ENCODE measurements at regions not wholly inside any gene's neighbourhood (a gene's known extent, or its start where the extent isn't known, plus 50 kb on each side); places are given as distances from the start of the nearest gene placed in this dataset.

DNA sequence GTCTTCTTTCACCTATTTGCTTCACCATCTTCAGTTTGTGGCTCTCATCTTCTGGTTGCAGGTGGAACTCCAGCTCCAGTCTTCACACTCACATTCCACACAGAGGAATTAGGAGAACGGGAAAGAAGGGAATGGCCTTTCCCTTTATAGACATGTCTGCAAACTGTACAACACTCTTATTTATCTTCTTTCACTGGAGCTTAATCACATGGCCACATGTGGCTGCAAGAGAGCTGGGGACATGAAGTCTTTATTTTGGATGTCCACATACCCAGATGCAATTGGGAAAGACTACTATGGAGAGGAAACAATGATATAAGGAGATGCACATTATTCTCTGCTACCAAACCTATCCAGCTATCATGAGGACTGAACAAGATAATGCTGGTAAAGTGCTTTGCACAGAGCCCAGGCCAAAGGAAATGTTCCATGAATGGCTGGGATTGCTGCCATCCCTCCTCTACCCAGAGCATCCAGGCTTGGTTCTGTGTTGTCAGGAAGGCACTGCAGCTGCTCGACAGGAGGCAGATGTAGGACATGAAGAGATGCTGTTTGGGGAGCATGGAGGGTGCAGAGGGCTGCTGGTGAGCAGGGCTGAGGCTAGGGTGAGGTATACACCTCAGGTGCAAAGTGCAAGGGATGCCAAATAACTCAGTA, 183.8 kb upstream of the TBX20 start:
- no peak for DNase-seq

DNA sequence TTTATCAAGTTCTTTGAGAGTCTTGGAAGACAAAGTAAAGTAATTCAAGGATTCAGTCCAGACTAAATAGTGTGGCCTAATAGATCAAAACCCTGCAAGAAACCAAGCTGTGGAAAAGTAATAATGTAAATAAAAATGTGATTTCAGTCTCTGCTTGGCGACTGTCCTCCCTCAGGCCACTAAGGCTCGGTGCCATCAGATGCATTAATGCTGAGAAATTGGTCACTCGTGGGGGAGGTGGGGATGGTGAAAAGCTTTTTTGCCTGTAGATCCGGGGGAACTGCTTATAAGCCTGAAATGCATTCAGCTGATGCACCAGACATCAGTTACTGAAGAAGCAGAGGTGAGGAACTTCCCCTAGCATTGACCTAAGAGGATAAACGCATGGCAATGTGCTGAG, 182.6 kb upstream of the TBX20 start:
- no peak for DNase-seq

DNA sequence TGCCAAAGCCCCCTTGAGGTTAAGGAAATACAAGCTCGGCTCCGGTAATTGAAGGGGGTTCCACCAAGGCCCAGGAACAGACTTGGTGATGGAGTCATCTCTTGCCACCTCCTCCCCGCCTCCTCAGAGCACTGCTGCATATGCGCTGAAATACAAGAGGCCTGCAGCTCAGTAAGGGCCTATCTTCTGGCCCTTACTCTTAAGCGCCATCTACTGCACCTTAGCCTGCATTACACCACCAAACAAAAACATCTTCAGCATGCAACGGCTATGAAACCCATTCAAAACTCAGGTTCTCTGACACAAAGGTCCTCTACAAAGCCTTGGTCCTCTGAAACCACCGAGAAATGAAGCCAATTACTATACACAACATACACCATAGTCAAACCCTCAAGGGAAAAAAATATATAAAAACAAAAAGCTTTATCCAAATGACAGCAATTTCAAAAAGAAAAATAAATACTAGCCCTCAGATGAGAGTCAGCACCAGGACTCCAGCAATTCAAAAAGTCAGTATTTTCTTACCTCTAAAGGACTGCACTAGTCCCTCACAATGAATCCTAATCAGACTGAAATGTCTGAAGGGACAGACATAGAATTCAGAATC, 176.8 kb upstream of the TBX20 start:
- peak; percentile 38 for DNase-seq

DNA sequence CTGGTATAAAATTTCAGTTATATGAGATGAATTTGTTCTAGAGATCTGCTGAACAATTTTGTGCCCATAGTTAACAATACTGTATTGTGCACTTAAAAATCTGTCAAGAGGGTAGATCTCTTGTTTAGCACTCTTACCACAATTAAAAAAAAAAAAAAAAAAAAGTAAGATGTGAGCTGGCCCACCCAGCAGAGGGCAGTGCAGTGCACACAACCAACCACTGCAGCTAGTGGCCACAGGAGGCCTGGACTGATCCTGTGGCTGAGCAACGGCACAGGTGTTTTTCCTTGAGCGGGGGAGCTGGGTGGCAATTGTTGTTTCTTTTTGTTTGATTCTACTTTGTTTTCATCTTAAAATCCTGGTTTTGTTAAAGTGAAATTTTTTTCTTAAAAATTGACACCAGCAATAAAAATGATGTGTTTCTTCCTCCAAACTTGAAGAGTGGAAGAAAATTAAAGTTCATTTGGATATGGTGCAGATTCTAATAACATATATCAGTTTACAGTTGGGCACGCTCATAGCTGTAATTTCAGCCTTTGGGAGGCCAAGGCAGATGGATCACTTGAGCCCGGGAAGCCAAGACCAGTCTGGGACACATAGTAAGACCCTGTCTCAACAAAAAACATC, 171.1 kb upstream of the TBX20 start:
- DNase-seq = peak; percentile 64

DNA sequence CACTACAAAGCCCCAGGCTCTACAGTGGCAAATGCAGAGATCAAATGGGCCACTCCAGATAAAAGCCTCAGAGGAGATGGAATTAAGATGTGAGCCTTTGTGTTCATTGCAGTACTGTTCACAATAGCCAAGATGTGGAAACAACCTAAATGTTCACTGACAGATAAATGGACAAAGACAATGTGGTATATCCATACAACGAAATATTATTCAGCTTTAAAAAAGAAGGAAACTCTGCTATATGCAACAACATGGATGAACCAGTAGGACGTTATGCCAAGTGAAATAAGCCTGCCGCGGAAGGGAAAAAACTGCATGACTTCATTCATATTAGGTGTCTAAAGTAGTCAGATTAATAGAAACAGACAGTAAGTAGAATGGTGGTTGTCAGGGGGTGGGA, 170.5 kb upstream of the TBX20 start:
- DNase-seq = no peak

DNA sequence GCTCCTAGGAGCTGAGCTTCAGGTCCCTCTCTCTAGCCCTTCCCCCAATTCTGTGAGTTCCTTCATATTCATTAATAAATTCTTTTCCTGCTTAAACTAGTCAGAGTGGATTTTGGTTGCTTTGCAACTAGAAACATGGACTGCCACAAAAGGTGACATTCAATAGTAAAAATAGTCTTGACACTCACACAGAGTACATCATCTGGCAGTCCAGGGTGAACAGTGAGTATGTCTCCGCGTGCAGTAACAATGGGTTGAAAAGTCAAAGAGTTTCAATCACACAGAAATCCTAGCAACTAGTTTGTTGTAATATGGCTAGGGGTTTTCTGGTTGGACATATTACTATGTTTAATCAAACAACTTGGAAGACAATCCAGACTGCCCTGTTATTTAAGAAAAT, 168.8 kb upstream of the TBX20 start:
- no peak for DNase-seq

DNA sequence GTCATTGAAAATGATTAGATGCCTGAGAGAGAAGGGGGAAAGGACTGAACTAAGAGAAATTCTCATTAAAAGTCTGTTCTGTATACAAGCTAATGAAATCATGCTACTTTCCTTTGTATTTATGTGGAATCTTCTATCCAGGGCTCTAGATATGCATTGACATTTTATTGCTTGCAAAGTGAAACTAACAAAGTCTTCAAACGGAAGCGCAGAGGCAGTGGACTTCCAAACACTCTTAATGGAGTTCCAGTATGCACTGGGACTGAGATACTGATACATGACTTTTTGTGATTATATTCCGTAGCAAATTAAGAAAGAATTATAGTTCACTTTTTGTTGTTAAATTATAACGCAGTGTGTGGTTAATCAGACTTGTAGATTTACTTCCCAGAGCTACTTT, 166.8 kb upstream of the TBX20 start:
- DNase-seq = no peak

DNA sequence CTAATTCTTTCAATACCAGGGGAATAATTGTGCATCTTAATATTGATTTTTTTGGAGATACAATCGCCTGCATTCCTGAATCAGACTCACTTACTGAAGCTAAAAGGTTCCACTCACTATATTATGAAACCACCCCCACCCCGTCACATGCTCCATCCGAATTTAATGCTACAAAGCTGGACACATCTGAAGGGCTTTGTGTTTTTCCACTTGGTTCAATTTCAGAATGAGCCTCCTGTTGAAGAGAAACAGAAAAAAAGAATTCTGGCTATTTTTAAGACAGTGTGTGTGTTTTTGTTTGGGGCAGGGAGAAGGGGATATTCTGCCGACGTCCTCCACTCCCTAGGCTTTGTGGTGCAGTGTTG, 165.5 kb upstream of the TBX20 start:
- no peak for DNase-seq

DNA sequence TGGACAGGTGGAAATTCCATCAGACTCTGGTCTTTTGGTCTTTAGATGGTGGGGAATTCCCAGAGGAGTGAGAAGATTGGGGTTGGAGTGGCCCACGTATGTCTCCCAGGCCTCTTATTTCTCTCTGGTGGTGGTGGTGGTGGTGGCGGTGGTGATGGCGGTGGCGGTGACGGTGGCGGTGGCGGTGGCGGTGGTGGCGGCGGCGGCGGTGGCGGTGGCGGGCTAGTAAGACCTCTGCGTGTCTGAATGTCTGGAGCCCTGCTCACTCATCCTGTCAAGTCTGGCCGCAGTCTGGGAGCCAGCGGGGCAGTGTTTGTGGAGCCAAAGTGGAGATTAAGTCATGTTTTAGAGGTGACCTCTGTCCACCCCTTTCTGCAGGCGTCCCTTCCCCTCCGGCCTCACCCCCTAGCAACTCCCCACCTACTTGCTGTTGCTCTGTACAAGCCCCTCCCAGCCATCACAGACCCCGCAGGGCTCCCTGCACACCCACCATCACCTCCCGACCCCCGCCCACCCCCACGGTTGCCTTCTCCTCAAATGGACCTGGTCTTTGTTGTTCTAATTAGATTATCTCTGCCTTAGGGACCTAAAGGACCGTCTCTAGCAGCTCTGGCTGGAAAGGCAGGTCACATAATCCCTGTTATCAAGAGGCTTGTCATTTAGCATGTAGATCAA, 165.0 kb upstream of the TBX20 start:
- DNase-seq = no peak

DNA sequence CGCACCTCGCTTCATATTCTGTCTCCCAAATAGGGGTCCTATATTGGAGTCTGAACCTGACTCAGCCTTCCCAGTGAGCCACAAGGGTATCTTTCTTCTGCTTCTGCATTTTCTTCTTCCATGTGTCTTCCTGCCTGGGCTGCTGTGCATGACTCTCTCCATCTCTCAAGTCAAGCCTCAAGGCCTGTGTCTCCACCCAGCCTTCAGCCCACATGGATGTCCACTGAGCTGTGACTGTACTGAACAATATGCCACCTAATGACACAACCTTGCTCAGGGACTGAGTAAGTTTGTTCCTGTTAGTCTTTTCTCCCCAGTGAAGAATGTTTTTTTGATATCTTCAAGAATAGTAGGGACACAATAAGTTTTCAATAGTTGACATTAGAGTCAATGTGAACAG, 162.7 kb upstream of the TBX20 start:
- no peak for DNase-seq

DNA sequence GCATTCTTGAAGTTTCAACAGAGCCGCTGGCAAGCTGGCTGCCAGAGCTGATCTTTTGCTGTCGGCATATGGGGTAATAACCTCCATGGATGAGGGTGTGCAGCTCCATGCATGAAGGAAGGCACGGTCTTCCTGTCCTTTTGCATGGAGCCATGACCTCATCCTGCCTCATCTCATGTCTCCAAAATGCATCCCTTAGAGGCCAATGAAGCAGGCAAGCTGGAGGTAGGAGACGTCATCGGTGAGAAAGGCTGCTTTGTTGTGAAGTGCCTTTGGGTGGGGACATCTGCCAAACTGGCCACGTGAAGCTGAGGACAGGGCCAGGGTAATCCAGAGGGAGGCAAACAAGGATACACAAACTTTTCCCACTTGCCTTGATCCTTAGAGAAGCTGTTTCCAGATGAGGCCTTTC, 161.5 kb upstream of the TBX20 start:
- no peak for DNase-seq

DNA sequence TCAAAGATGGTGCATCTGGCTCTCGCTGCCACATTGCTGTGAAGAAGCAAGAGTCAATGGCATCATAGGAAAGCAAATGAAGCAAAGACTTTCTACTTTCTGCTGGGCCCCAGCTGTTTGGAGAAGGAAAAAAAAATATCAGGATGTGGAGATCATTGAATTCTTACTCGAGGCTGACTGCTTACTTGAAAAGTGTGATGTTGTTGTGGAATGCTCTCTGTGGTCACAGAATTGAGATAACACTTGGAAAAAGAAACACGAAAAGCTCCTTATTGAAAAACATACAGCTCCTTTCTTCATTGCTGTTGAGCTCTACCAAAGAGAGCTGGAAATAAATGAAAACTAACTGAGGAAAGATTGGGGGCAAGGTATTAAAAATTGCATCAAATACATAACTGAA, 157.4 kb upstream of the TBX20 start:
- DNase-seq = no peak

DNA sequence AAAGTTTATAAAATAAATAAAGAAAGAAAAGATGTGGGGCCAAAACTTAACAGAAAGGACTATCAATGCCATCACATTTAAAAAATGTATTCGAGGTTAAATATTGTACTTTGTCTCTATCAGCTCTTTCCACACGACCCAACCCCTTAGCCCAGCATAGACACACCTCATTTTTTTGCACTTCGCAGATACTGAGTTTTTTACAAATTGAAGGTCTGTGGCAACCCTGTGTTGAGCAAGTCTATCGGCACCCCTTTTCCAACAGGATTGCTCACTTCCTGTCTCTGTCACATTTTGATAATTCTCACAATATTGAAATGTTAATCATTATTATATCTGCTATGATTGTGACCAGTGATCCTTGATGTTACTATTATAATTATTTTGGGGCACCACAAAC, 151.6 kb upstream of the TBX20 start:
- DNase-seq = no peak

DNA sequence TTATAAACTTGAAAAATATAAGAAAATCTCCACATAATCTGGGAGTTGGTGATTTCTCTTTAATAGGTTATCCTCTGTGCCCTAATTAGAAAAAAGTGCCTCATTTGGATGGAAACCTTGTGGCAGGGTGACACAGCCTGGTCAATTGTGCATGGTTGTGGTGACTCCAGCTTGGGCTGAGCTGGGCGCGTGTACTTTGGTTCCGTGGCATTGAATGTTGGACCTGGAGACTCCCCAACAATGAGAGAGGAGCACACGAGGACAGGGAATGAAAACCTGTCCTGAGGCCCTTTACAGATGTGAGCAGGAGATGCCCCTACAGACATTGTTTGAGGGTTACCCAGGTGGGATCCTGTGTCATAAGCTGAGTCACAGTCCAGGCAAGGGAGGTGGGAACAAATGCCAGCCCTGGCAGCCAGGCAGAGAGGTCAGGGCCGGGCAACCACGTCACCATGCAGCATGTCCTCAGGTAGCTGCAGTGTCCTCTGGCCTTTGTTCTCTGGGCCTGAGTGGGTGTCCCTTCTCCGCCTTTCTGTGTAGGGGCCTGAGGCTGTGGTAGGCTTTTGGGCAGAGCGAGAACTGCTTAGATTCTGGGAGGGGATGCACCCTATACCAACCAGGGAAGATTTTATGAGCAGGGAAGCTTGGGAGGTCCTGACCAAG, 147.4 kb upstream of the TBX20 start:
- DNase-seq = no peak

DNA sequence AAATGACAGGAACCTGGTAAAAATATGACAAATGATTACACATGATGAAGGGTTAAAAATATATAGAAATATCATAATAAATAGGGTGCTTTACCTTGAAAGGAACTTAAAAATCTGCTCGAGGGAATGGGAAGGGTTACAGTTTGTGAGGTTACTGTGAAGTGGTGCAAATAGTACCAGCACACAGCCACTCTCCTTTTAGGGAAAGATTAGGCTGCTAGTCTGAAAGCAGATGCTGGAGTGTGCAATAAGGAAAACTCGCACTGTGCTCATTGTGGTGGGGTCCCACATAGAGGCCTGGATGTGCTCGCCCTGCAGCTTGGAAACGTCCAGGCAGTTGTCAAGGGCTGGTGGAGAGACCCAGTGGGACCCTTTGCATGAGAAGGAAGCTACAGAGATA, 145.9 kb upstream of the TBX20 start:
- no peak for DNase-seq

DNA sequence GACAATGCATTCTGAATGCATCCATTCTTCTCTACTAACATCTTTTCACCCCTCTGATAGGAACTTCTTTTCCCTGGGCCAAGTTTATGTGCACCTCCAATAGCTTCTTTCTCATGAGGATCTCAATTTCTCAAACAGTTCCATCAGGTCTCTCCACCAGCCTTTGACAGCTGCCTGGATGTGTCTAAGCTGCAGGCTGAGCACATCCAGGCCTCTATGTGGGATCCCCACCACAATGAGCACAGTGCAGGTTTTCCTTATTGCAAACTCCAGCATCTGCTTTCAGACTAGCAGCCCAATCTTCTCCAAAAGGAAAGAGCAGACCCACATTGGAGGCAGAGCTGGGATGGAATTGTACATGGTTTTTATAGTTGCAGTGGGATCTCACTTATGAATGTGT, 145.3 kb upstream of the TBX20 start:
- DNase-seq = no peak

DNA sequence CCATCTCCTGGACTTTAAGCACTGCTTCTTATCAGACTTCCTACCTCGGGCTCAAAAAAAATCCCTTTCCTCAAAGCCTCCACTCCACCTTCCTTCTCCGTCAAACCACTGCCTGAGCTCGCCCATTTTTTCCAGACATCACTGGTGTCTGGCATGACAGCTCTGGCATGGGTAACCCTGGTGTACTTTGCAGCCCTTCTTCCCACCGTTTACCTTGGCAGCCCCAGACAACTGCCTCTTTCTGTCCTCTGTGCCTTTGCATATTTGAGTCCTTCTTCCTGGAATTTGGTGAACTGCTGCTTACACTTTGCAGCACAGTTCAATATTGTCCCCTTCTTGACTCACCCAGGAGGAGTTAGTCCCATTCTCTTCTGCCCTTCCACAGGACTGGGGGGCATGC, 144.6 kb upstream of the TBX20 start:
- no peak for DNase-seq

DNA sequence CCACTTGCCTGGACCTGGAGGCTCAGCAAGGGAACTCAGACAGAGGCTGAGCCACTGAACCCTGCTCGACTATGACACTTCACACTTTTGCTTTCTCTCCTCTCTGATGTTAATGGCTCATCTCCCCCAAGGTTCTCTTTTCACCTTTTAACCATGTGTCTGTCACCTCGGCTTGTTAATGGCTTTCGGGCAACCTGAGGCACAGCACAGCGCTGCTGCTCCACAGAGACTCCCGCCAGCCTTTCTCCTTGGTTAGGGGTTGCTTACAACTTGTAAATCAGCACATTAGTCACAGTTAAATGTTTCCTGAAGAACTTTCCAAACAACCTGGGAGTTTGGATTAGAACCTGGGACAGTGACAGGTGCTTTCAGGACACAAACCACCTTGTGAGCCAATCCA, 136.2 kb upstream of the TBX20 start:
- no peak for DNase-seq

DNA sequence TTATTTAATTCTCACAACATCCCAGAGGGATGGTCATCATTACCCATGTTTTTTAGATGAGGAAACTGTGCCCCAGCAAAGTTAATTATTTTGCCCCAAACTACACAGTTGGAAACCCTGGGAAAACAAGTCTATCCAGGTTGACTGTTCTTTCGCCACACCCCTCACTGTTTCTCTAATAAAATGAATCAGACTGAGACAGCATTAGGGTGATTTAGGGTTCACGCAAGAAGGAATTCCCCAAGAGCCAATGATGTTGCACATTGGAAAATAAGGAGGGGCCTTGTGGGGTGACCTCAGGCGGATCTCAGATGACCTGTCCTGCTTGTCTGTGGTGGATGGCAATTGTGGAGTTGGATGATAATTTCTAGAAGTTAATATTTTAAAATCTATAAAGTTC, 135.7 kb upstream of the TBX20 start:
- DNase-seq = no peak

DNA sequence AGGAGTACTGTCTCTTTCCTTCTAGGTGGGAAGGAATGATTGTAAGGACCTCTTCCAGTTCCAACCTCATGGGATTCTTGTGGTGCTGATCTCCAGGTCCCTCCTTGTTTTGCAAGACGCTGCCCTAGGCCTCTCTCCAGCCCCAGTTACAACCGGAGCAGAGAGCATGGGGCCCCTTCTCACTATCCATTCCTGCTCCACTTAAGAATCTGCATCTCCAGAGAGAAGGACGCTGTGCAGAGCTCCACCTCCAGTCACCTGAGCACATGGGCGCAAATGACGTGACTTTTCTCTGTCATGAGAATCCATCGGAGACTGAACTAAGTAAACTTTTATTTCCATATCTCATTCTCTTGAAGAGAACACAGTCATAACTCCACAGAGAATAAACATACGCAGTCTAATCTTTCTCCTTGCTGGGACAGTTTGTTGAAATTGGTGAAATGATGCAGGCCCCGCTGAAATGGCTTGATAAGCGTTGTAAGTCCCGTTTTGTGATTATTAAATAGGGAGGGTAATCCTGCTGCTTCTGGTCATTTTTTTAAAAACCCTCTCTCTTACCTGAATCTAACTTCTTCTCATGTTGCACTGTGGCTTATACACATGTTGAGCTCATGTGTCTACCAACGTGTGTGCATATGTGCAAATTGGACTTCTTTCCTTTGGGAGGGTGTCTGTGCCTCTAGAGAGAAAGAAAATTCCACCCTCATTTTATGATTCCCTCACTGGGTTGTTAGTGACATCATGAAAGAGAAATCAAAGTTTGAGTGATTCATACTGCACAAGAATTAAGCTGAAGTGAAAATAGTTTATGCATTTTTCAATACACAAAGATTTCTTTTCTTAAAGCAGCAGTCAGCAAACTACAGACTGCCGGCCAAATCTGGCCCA, 133.2 kb upstream of the TBX20 start:
- DNase-seq = no peak

DNA sequence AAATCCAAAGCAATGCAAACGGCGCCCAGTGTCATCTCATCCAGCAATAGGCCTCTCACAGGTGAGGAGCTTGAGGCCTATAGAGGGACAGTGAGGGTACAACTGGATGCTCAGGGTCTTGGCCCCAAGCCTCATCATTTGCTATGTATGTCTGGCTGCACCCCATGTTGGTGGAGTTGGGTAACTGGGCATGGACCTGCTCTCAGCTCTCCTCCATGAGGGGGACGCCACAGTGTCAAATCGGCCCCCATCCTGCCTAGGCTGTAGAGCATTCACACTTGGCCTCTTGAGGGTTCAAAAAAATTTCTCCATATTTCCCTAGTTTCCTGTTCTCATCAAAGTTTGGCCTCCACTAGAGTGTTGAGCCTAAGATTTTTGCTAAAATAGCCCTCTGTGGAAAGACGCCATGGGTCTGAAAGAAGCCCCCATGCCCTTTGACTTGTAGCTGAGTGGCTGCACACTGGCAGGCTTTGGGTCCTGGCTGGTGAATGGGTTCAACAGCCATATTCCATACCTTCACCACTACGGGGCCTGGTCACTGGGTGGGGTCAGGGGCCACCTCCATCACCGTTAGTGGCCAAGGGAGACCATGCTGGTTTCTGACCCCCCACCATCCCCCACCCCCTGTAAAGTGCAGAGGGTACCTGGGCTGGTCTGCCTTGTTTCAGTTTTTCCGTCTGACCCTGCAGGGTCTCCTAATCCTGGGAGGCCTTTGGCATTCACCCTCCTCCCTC, 132.3 kb upstream of the TBX20 start:
- no peak for DNase-seq

Data from activated CD4-positive, alpha-beta T cell treated with anti-CD3 and anti-CD28 coated beads, Interleukin-10, Interleukin-2, amounts not matched to agents 100 ng/mL and 50 ng/mL, durations not matched to agents 16 hours and 8 hours (primary cell).